ENCODE measurements at regions not wholly inside any gene's neighbourhood (a gene's known extent, or its start where the extent isn't known, plus 50 kb on each side); places are given as distances from the start of the nearest gene placed in this dataset.

DNA sequence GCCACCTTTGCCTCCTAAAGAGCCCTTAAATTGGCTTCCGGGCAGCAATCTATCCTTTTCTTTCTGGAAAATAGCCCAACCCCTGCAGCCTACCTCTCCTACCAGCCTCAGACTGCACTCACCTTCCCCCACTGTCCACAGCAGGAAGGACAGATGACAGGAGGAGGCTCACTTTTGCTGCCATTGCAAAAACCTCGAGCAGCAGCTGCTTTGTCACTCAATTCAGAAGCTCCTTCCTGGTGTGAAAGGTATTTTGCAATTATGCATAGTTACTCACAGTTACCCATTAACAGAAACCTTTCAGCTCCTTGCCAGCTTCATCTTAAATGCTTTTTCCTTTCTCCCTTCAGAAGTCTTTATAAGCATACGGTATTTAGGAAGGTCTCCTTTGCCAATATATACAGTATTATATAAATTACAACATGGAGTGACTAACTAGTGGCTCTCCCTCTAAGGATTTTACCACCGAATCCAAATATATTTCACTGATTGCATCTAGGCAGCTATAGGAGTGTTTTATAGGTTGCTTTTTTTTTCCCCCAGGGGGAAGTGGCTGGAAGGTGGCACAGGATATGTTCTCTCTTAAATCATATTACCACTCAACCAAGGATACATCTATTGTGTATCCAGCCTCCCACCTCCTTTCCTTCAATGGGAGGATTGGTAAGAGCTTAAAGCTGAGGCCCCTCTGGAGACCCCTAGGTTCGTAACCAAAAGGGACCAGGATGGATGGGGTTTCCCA, 142.1 kb upstream of the IPO9 start:
- DNase-seq (ENCODE audit: low spot score), result no peak

DNA sequence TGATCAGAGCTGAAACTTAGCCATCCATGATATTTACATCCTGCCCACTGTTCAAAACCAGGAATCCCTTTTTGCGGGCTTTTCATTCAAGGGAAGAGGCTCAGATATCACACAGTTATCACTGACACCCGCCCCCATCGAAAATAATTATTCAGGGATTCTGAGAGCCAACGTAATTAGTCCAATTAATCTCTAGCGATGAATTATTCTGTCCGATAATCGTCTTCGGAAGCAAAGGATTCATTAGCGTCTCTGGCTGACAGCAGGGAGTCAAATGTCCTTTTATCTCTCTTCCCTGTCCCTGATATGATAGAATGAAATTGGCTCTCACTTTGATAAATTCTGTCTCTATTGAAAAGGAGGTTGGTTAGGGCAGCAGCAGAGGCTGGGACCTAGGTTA, 140.4 kb upstream of the IPO9 start:
- no peak for DNase-seq (ENCODE audit: low spot score)

DNA sequence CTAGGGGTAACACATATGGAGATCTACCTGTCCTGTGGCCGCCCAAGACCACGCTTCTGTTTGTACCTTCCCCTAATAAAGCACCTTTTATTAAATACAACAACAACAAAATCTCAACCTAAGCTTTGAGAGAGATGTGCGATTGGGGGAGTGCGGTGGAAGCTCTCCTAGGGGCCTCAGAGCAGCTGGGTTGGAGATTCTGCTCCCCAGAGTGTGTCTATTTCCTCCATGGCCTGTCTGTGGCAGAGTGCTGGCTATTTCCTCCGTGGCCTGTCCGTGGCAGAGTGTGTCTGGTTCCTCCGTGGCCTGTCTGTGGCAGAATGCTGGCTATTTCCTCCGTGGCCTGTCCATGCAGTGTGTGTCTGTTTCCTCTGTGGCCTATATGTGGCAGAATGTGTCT, 139.3 kb upstream of the IPO9 start:
- DNase-seq (ENCODE audit: low spot score), result no peak

DNA sequence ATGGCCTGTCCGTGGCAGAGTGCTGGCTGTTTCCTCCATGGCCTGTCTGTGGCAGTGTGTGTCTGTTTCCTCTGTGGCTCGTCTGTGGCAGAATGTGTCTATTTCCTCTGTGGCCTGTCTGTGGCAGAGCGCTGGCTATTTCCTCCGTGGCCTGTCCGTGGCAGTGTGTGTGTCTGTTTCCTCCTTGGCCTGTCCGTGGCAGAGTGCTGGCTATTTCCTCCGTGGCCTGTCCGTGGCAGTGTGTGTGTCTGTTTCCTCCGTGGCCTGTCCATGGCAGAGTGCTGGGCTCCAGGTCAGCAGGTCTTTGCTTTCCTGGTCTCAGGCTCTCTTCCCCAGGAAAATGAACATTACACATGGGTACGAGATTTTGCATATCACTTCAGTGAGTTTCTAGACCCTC, 138.4 kb upstream of the IPO9 start:
- DNase-seq (ENCODE audit: low spot score), result no peak

DNA sequence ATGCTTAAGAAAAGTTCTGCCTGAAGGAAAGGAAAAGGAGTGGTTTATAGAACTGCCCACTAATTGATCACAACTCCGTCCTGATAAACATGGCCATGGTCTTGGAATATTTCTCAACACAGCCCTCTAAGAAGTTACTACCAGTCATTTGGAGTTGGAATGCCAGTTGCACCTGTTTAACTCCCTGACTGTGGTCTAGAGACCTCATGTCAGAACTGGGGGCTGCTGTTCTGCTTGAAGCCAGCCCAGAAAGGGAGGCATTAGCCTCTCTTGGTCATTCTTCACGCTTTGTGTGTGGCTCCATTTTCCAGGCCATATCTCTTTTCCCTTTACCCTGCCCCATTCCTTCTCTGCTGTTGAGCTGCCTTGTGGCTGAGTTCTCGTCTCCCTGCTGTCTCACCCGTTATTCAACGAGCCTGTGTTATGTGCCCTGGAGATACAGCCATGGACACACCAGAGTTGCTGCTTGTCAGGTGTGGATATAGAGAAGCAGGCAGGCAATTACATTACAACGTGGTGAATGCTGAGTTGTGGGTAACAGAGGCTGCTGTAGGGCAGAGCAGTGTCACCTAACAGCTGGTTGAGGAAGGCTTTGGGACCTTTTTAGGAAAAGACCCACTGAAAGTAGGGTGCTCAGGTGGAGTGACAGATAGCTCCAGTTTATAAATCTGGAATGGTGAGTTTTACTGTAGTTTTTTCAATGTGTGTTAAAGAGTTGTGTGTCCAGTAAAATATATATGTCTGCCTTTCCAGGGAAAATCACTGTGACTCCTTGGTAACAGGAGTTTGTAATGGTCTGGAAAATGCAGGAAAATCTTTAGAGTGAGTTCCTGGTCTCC, 137.0 kb upstream of the IPO9 start:
- DNase-seq (ENCODE audit: low spot score), result no peak

DNA sequence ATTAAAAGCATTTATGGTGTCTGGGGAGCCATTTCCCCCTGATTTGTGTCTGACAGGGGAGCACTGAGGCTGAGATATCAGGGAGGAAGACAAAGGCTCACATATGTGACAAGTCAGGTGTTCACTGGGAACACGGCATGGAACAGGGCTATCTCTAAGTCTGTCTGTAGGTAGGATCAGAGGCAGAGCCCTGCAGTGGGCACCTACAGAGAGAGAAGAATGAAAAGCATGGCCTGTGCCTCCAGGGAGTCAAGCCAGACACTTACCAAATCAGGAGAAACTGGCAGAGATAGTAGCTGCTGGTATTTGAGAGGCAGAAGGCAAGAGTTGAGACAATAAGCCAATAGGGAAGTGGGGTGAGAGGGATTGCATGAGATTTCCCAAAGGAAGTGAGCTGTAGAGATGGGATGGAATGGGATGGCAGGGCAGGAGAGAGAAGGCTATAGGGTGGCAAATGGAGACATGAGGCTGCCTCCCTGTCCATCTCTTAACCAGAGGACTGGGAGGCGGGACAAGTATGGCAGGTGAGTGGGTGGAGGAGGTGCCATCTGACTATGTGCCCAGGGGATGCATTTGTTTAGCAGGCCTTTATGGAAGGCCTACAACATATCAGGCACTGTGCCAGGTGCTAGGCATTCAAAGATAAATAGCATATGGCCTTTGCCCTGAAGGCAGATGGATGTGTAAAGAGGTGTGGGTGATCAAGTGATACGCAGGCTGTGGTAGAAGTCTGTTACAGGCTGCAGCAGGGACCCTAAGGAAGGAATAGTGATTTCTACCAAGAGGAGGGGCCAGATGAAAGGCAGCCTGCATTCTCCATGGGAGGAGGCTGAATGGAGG, 136.2 kb upstream of the IPO9 start:
- no peak for DNase-seq (ENCODE audit: low spot score)

DNA sequence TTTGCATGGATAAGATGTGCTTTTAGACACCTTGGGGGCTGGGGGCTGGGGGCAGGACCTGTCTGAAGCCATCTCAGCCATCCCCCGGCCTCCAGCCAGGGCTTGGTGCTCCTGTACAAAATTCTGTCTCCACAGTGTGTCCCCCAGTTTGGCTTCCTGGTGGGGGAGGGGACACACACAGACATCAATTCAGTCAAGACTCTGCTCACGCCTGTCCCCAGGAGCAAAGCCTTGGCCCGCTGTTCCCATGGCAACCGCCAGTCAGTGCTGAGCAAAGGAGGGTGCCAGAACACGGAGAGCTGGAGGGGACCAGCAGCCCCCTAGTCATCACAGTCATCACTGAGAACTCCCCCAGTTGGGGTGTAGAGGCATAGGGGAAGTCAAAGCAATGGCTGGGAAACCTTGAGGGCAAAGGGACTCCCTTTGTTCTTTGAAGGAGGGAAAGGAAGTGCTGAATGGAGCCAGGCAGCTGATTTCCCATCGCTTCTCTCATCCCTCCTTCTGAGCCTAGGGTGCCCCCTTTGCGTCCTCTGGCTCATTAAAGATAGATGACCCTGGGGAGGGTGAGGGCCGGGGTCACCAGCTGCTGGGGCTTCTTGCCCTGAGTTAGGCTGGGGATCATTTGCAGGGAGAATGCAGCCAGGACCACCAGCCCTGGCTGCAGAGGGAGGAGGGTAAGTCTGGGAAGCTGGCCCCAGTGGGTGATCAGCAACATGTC, 134.9 kb upstream of the IPO9 start:
- no peak for DNase-seq (ENCODE audit: low spot score)

DNA sequence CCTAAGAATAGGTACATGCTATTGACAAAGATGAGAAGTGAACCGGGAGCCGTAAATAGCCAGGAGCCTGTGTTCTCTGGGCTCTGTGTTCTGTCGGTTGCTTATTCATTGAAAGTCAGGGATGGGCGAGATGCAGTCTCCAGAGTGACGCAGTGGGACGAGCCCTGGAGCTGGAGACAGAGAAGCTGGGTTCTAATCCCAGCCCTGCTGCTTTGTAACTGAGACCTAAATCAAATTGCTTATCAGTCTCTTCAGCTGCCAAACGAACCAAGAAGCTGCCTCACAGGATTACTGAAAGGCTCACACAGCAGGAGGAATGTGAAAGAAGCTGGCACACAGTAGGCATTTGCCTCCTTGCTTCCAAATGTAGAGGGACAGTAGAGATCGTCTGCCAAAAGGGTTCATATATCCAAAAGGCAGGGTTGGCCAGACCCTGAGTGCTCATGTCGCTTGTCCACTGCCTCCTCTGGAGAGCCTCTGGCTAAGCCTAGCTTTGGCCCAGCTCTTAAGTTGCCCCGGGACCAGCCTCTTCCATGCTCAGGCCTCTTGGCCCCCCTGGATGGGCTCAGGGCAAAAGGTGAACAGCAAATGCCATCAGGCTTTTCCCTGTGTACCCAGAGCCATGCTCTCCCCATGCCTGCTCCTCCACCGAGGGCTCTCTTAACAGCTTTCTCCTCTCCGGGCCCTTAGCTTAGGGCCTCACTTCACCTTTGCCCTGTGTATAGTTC, 134.2 kb upstream of the IPO9 start:
- no peak for DNase-seq (ENCODE audit: low spot score)

DNA sequence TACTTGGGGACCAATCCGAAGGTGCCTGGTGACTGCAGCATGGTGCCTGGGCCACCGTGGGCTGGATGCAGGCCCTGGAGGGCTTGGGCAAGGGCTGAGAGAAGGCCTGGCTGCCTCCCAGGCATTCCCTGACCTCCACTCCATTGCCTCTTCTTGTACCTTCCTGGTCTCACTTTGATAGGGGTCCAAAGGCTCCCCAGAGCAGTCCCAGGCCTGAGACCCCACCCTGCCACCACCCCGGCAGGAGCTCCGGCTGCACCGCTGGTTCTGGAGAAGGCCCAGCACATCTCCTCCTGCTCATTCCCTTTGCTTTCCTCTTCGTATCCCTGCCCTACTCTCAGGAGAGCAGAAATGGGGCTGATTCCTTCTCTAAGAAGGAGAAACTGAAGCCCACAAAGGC, 133.3 kb upstream of the IPO9 start:
- DNase-seq (ENCODE audit: low spot score), result no peak

DNA sequence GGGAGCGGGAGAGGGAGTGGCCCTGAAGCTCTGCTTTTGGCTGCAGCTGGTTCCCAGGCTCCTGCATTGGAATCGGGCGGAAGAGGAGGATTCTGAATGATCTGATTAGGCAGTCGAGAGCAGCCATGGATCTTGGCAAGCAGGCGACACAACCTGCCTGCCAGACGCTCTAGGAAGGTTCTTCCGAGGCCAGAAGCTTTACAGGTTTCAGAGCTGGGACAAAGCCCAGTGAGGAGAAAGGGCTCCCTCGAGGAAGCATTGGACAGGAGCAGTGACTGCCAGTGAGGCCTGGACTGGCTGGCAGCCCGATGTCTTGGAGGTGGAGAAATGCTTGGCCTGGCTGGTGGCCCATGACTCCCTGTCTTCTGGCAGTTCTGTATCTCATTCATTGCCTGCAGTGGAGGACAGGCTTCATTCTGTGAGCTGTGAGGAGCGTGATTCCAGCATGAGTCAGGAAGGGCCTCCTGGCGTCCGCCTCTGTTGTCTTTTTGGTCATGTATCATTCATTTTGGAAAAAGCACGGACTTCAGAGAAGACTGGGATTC, 132.7 kb upstream of the IPO9 start:
- no peak for DNase-seq (ENCODE audit: low spot score)

DNA sequence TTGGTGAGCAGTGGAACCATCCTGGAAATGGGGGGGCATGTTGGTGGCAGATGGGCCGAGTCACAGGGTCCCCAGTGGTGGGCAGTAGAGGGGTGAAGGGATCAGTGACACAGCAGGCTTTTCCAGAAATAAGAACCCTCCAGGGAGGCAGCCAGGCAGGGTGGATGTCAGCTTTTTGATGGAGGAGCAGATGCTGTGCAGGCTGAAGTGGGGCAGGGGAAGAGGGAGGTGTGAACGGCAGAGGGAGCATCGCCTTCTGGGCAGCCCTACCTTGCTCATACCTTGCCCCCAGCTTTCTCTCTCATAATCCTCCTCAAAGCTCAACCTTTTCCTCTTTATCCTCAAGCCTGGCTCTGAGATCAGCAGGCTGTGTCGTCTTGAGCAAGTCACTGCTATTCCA, 131.8 kb upstream of the IPO9 start:
- DNase-seq (ENCODE audit: low spot score), result no peak

DNA sequence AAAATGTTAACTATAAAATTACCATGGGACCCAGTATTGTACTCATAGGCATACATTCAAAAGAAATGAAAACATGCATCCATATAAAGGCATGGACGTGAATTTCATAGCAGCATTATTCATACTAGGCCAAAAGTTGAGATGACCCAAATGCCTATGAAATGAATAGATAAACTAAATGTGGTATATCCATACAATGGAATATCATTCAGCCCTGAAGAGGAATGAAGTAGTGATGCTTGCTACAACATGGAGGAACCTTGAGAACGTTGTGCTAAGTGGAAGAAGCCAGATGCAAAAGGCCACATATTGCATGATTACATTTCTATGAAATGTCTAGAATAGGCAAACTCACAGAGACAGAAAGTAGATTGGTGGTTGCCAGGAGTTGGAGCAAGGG, 127.1 kb upstream of the IPO9 start:
- no peak for DNase-seq (ENCODE audit: low spot score)

DNA sequence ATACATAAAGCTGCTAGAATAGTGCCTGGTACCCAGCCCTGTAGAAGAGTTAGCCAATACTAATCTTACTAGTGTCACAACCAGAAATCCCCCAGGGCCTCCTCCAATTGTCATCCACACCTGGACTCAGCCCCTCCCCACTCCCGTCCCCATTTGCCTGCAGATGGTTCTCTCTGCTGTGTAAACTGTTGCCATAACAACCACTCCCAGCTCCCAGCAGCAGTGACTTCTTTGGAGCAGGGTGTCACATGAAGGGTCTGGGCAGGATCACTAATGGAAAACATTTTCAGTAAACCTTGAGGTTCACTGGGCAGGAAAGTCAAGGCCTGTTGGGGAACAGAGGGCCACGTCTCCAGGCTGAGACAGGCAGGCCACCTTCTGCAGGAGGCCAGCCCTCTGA, 126.0 kb upstream of the IPO9 start:
- DNase-seq (ENCODE audit: low spot score), result no peak

DNA sequence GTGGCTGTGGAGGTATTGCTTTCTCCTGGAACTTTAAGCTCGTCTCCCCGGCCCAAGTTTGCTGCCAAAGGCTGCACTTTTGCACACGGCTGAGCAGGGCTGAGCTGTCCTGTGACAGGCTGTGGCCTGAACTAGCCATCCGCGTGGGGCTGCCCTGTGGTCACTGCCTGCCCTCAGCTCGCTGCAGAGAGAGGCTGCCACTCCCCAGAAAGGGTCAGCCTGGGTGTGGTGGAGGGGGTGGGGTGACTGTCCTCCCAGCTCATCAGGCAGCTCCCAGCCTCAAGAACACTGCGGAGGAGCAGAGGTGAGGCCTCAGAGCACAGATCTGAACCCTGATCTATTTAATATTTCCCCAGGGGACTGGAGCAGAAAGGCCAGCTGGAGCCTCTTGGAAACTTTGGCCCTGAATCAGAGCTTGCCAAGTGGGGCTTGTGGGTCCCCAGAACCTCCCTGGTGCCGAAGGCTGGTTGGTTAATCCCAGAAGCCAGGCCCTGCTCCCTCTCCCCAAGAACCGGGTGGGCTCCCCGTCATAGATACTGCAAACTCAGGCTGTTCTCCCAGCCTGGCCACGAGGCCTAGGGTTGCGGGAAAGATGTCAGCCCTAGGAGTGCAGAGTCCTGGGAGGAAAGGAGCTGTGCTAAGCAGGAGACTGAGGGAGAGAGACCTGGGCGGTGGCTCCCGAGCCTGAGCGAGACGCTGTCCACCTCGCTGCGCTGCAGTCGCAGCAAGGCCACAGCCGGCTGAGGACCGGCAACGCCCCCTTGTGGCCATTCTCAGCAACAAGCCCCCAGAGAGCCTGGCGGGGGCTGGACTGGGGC, 125.1 kb upstream of the IPO9 start:
- peak; percentile 69 for DNase-seq (ENCODE audit: low spot score)

DNA sequence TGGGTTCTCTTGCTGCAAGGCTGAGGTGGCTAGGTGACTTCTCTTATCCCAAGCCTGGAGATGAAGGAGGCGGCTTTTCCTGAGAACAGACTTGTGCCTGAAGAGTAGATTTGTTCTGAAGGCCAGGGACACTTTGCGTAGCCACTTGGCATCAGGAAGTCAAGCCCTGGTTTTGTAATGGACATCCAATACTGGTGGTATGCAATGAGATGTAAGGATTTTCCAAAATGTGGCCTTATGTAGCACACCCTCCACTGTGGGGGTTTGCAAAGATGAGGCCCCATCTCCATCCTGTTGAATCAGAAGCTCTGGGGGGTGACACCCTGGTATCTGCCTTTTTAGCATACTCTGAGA, 124.5 kb upstream of the IPO9 start:
- no peak for DNase-seq (ENCODE audit: low spot score)

DNA sequence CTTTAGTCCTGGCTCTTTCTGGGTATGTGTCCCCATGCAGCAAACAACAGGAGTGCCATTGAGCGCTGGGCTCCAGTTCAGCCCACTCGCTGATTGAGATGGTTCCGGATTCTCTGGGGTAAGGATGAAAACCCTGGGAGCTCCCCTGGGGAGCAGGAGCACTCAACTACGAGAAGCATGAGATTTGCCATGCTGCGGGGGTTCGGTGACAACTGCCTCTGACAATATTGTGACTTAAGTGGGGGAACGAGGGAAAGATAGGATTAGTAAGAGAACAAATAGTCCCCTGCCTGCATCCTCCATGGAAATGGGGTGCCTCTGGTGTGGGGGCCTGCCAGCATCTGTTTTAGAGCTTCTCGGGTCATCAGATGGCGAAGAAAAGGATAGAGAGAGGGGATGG, 123.6 kb upstream of the IPO9 start:
- no peak for DNase-seq (ENCODE audit: low spot score)

DNA sequence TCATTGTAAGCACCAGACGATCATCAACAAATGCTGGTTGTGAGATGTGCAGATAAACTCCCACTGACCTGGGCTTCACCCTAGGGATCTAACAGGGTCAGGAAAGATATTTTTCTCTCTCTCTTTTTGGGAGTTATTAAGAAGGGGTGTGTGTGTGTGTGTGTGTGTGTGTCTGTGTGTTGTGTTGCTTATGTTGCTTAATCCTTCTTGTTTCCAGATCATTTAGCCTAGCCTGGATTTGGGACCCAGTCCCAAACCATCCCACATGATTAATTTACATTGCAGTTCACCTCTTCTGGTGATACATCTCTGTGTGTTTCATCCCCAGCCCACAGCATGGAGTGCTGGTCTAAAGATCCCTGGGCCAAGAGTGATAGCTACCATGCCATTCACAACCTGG, 122.8 kb upstream of the IPO9 start:
- no peak for DNase-seq (ENCODE audit: low spot score)

DNA sequence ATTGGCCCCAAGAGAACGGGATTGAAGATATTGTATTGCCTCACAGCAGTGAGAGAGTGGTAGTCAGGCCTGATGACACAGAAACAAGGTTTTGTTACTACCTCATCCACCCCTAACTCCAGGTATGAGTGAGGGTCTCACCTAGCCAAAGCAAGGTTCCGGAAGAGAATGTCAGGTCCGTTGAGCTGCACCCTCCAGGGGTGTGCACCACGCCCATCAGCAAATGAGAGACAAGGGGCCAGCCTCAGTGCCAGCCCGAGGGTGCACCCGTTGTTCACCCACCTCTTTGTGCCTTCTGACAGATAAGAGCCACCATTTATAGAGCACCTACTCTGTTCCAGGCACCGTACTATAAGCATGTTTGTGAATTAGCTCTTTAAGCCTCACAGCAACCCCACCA, 121.9 kb upstream of the IPO9 start:
- DNase-seq (ENCODE audit: low spot score), result no peak

DNA sequence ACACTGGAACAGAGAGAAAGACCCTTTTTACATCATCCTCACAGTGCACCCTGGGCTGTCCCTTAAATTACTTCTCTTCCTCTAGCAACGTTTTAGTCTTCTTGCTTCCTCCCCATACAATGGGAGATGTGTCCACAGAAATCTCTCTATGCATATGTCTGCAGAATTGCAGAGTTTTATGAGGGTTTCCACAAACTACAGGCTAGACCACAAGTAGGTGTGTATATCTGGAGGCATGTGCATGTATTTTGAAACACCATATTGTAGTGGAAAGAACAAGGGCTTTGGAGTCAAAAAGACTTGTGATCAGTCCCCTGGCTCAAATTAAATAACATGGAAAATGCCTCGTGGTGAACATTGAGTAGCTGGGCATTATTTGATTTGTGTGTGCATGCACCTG, 121.3 kb upstream of the IPO9 start:
- no peak for DNase-seq (ENCODE audit: low spot score)

DNA sequence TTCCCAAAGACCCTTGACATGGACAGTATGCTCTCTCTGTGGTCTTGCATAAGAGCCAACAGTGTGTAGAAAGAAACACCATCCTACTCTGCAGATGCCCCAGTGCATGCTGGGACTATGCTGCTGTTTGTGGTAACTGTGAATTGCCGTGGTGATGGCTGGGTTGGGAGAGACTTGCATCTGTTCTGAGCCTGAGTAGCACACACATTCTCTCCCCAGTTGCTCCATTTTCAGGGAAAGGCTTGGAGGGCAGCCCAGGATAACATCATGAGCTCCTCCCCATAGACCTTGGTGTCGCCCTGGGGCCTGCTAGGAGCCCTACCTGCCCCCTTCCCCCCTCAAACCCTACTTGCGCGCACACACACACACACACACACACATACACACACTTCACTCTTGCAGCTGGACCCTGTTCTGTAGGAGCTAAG, 120.9 kb upstream of the IPO9 start:
- DNase-seq (ENCODE audit: low spot score), result no peak

All from kidney capillary endothelial cell (primary cell).